ENCODE measurements at regions not wholly inside any gene's neighbourhood (a gene's known extent, or its start where the extent isn't known, plus 50 kb on each side); places are given as distances from the start of the nearest gene placed in this dataset.

DNA sequence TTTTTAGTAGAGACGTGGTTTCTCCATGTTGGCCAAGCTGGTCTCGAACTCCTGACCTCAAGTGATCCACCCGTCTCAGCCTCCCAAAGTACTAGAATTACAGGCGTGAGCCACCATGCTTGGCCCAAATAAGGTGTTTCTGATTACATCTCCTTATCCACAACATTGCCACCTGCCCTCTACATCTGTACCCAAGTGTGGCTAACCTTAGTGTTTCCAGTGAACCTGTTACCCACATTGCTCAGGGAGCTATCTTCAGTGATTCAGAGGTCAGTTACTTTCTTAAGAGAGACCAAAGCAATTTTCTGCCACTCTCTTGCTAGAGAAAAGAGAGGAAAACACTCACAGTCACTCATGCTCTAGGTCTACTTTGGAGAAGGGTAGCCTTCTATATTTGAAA, 115.0 kb upstream of the SLC39A10 start:
- peaks cover 19% of the 10 kb centered on the region for H3K4me1 ChIP-seq (ENCODE audit: insufficient read depth, low read length)
- TF ChIP-seq TRIM24 (CRISPR knock-in tag; IDR thresholded peaks at IDR 0.05) (no peak), CREB3 (CRISPR knock-in tag; IDR thresholded peaks at IDR 0.05) (no peak), HES4 (CRISPR knock-in tag; IDR thresholded peaks at IDR 0.05; ENCODE audit: borderline replicate concordance) (no peak), ZBTB42 (CRISPR knock-in tag; IDR thresholded peaks at IDR 0.05) (no peak), HHEX (CRISPR knock-in tag; IDR thresholded peaks at IDR 0.05) (no peak), POLR2A (IDR thresholded peaks at IDR 0.05; ENCODE audit: insufficient read depth in 1 of 2, low read depth in 2 of 2, low read length in 2 of 2) (no peak), ATF2 (CRISPR knock-in tag; IDR thresholded peaks at IDR 0.05) (no peak), ZNF687 (CRISPR knock-in tag; IDR thresholded peaks at IDR 0.05) (no peak), ZNF333 (CRISPR knock-in tag; IDR thresholded peaks at IDR 0.05; ENCODE audit: borderline replicate concordance) (no peak), MTA1 (CRISPR knock-in tag; IDR thresholded peaks at IDR 0.05; ENCODE audit: borderline replicate concordance) (no peak), EED (CRISPR knock-in tag; IDR thresholded peaks at IDR 0.05) (no peak)
- TF ChIP-seq, protein P1, sequence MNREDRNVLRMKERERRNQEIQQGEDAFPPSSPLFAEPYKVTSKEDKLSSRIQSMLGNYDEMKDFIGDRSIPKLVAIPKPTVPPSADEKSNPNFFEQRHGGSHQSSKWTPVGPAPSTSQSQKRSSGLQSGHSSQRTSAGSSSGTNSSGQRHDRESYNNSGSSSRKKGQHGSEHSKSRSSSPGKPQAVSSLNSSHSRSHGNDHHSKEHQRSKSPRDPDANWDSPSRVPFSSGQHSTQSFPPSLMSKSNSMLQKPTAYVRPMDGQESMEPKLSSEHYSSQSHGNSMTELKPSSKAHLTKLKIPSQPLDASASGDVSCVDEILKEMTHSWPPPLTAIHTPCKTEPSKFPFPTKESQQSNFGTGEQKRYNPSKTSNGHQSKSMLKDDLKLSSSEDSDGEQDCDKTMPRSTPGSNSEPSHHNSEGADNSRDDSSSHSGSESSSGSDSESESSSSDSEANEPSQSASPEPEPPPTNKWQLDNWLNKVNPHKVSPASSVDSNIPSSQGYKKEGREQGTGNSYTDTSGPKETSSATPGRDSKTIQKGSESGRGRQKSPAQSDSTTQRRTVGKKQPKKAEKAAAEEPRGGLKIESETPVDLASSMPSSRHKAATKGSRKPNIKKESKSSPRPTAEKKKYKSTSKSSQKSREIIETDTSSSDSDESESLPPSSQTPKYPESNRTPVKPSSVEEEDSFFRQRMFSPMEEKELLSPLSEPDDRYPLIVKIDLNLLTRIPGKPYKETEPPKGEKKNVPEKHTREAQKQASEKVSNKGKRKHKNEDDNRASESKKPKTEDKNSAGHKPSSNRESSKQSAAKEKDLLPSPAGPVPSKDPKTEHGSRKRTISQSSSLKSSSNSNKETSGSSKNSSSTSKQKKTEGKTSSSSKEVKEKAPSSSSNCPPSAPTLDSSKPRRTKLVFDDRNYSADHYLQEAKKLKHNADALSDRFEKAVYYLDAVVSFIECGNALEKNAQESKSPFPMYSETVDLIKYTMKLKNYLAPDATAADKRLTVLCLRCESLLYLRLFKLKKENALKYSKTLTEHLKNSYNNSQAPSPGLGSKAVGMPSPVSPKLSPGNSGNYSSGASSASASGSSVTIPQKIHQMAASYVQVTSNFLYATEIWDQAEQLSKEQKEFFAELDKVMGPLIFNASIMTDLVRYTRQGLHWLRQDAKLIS (CRISPR knock-in tag; IDR thresholded peaks at IDR 0.05), result no peak
- TF ChIP-seq, protein P2, sequence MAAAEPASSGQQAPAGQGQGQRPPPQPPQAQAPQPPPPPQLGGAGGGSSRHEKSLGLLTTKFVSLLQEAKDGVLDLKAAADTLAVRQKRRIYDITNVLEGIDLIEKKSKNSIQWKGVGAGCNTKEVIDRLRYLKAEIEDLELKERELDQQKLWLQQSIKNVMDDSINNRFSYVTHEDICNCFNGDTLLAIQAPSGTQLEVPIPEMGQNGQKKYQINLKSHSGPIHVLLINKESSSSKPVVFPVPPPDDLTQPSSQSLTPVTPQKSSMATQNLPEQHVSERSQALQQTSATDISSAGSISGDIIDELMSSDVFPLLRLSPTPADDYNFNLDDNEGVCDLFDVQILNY (CRISPR knock-in tag; conservative IDR thresholded peaks at IDR 0.05), result no peak

More for the DNA sequence above, 115.0 kb upstream of the SLC39A10 start:
- intact Hi-C loops (cut with micrococcal nuclease; ENCODE audit: unreplicated experiment) (loop anchor here (5.0 kb wide), 1 partner anchor 115 kb away; the partner anchor contains the start of gene SLC39A10), in situ Hi-C loops (cut with HindIII; ENCODE audit: extremely low pct_ligation_motif_present, low pct_unique_long_range_greater_than_20kb) (no loop called here)
- WGBS (ENCODE audit: low lambda C conversion rate), result 8% methylated on average over 4 of the region's 4 CpGs
- ATAC-seq (no peak), DNase-seq (ENCODE audit: low spot score) (no peak), FAIRE-seq (no peak)
- no TSS peak for BruUV-seq (replicated peaks)
- CTCF ChIA-PET (ENCODE audit: low intra/inter-chr PET ratio, low total read pairs), result no interaction called here
- Histone ChIP-seq H3K79me2 (ENCODE audit: insufficient read depth, low read length) (no peaks in the 10 kb centered on the region), H3K9ac (ENCODE audit: insufficient read depth, low read depth, low read length) (no peak overlapping the region), H3K4me2 (ENCODE audit: low read depth, low read length) (no peak overlapping the region), H3K27me3 (ENCODE audit: control insufficient read depth in 1 of 2, insufficient read depth in 2 of 2, low read length in 2 of 2) (no peaks in the 10 kb centered on the region), H3K36me3 (replicated peaks in 1 of 2; ENCODE audit: control insufficient read depth in 1 of 2, insufficient read depth in 2 of 2, low read length in 2 of 2) (no peaks in the 10 kb centered on the region), H2AFZ (ENCODE audit: low read length) (no peak overlapping the region), H3K4me3 (replicated peaks in 1 of 3; ENCODE audit: insufficient read depth in 1 of 3, low read depth in 2 of 3, low read length in 3 of 3) (no peak overlapping the region), H4K20me1 (ENCODE audit: insufficient read depth, low read length) (no peaks in the 10 kb centered on the region), H3K27ac (ENCODE audit: extremely low read length, insufficient read depth, low read length) (no peak overlapping the region), H3K9me3 (ENCODE audit: low read length) (no peaks in the 10 kb centered on the region)
- POLR2A ChIA-PET, result no interaction called here
